Thymus (tissue), 11 donors: ENCODE measurements at regions not wholly inside any gene's neighbourhood (a gene's known extent, or its start where the extent isn't known, plus 50 kb on each side); places are given as distances from the start of the nearest gene placed in this dataset.
"Not testable (repeated sequence)": the region's sequence is repeated elsewhere in the genome, so short reads cannot be mapped to it uniquely, and the experiment has no call there.

ENCODE experiments used
- DNase-seq, 9 donors: peaks; one replicate each; pipeline ENCODE4 v3.0.0-alpha.2; 2013; ENCODE audit warnings: low spot score in 9 of 9, low read depth in 6 of 9, missing footprints in 1 of 9
- H3K27ac ChIP-seq, 2 donors: one replicate each; pipeline ENCODE4 v1.5.1; 2013; ENCODE audit warnings: control low read depth in 1 of 2, low read depth in 1 of 2, low read length in 1 of 2, mild to moderate bottlenecking in 1 of 2, moderate library complexity in 1 of 2
- H3K27me3 ChIP-seq, 2 donors: one replicate each; pipeline ENCODE4 v1.5.1; 2013; ENCODE audit warnings: low read length in 1 of 2; ENCODE audit not compliant: control insufficient read depth in 2 of 2, insufficient read depth in 1 of 2
- H3K36me3 ChIP-seq, 2 donors: one replicate each; pipeline ENCODE4 v1.5.1; 2013; ENCODE audit warnings: low read length in 1 of 2, mild to moderate bottlenecking in 1 of 2, moderate library complexity in 1 of 2; ENCODE audit not compliant: control insufficient read depth in 2 of 2, insufficient read depth in 2 of 2
- H3K4me1 ChIP-seq, 2 donors: one replicate each; pipeline ENCODE4 v1.5.1; 2013; ENCODE audit warnings: low read length in 2 of 2; ENCODE audit not compliant: control insufficient read depth in 2 of 2, insufficient read depth in 2 of 2
- H3K4me3 ChIP-seq, 2 donors: one replicate each; pipeline ENCODE4 v1.5.1; 2013; ENCODE audit warnings: low read length in 2 of 2, control low read depth in 1 of 2, mild to moderate bottlenecking in 1 of 2
- H3K9me3 ChIP-seq, 2 donors: one replicate each; pipeline ENCODE4 v1.5.1; 2013; ENCODE audit warnings: low read length in 1 of 2, mild to moderate bottlenecking in 1 of 2; ENCODE audit not compliant: control insufficient read depth in 2 of 2, insufficient read depth in 1 of 2
- WGBS: extraction: QIAGEN DNeasy Blood & Tissue Kit; methylation state at CpG from one replicate; pipeline ENCODE4 v1.1.7; 2013; 5-methylcytosine and 5-hydroxymethylcytosine counted together
- donor health status: healthy.

- H3K36me3 ChIP-seq = no peaks in the 10 kb centered on the region
- DNase-seq = no peak
- H3K4me3 ChIP-seq = no peak overlapping the region
- 79% methylated on average over 7 of the region's 7 CpGs for WGBS
- no peaks in the 10 kb centered on the region for H3K4me1 ChIP-seq
- peaks cover 19 to 29% of the 10 kb centered on the region in 2 donors for H3K27me3 ChIP-seq
- H3K9me3 ChIP-seq = no peaks in the 10 kb centered on the region
- no peak overlapping the region for H3K27ac ChIP-seq
Measured at GRCh38 chr15:98294126-98294525, 333.6 kb downstream of the ARRDC4 start.

GRCh38 chr15:98295101-98295759, 334.7 kb downstream of the ARRDC4 start:
- WGBS = 40% methylated on average over 8 of the region's 10 CpGs
- H3K27ac ChIP-seq, H3K4me1 ChIP-seq, H3K9me3 ChIP-seq, H3K36me3 ChIP-seq, H3K4me3 ChIP-seq: not testable (repeated sequence)
- peak in 1 of 9 donors; percentile 5 for DNase-seq
- H3K27me3 ChIP-seq = peaks cover 19 to 28% of the 10 kb centered on the region in 2 donors

- no peak for DNase-seq
- H3K4me1 ChIP-seq = no peaks in the 10 kb centered on the region
- no peaks in the 10 kb centered on the region for H3K9me3 ChIP-seq
- 85% methylated on average over 4 of the region's 4 CpGs for WGBS
- no peak overlapping the region for H3K4me3 ChIP-seq
- H3K27me3 ChIP-seq = peaks cover 19 to 24% of the 10 kb centered on the region in 2 donors
- H3K27ac ChIP-seq = no peak overlapping the region
- H3K36me3 ChIP-seq = no peaks in the 10 kb centered on the region
Measured at GRCh38 chr15:98296653-98297052, 336.1 kb downstream of the ARRDC4 start.

- WGBS = 81% methylated on average over 8 of the region's 8 CpGs
- DNase-seq = no peak
- no peaks in the 10 kb centered on the region for H3K27me3 ChIP-seq
- H3K27ac ChIP-seq = no peak overlapping the region
- no peaks in the 10 kb centered on the region for H3K9me3 ChIP-seq
- no peaks in the 10 kb centered on the region for H3K36me3 ChIP-seq
- no peak overlapping the region for H3K4me3 ChIP-seq
- no peaks in the 10 kb centered on the region for H3K4me1 ChIP-seq
Measured at GRCh38 chr15:98304371-98304770, 343.9 kb downstream of the ARRDC4 start.

- Histone ChIP-seq H3K4me1 (no peaks in the 10 kb centered on the region), H3K27me3 (no peaks in the 10 kb centered on the region), H3K27ac (no peak overlapping the region), H3K36me3 (no peaks in the 10 kb centered on the region), H3K9me3 (no peaks in the 10 kb centered on the region), H3K4me3 (no peak overlapping the region)
- DNase-seq = no peak
- 91% methylated on average over 4 of the region's 4 CpGs for WGBS
Measured at GRCh38 chr15:98308117-98308516, 340.2 kb upstream of the IGF1R start.

GRCh38 chr15:98311566-98312188, 336.7 kb upstream of the IGF1R start:
- Histone ChIP-seq H3K36me3 (no peaks in the 10 kb centered on the region), H3K4me1 (no peaks in the 10 kb centered on the region), H3K27me3 (no peaks in the 10 kb centered on the region), H3K27ac (no peak overlapping the region), H3K9me3 (no peaks in the 10 kb centered on the region), H3K4me3 (no peak overlapping the region)
- 16% methylated on average over 8 of the region's 8 CpGs for WGBS
- DNase-seq = peak; percentile 27 to 80 (median 60)

GRCh38 chr15:98312913-98313312, 335.4 kb upstream of the IGF1R start:
- DNase-seq = no peak
- WGBS = 94% methylated on average over 4 of the region's 4 CpGs
- H3K27ac ChIP-seq = no peak overlapping the region

GRCh38 chr15:98315971-98316370, 332.4 kb upstream of the IGF1R start:
- H3K9me3 ChIP-seq = no peaks in the 10 kb centered on the region
- no peaks in the 10 kb centered on the region for H3K36me3 ChIP-seq
- no peak overlapping the region for H3K4me3 ChIP-seq
- DNase-seq = no peak
- no peak overlapping the region for H3K27ac ChIP-seq
- H3K4me1 ChIP-seq = peaks cover 0 to 3% of the 10 kb centered on the region in 2 donors
- H3K27me3 ChIP-seq = no peaks in the 10 kb centered on the region
- 75% methylated on average over 3 of the region's 3 CpGs for WGBS

More at GRCh38 chr15:98312913-98313312, 335.4 kb upstream of the IGF1R start:
- Histone ChIP-seq H3K4me1 (no peaks in the 10 kb centered on the region), H3K27me3 (no peaks in the 10 kb centered on the region), H3K36me3 (no peaks in the 10 kb centered on the region), H3K4me3 (no peak overlapping the region), H3K9me3 (no peaks in the 10 kb centered on the region)

GRCh38 chr15:98321896-98322295, 326.4 kb upstream of the IGF1R start:
- peak in 1 of 9 donors; percentile 19 for DNase-seq
- no peak overlapping the region for H3K27ac ChIP-seq
- no peaks in the 10 kb centered on the region for H3K36me3 ChIP-seq
- 70% methylated on average over 5 of the region's 5 CpGs for WGBS
- no peaks in the 10 kb centered on the region for H3K9me3 ChIP-seq
- H3K4me1 ChIP-seq = peaks cover 0 to 5% of the 10 kb centered on the region in 2 donors
- no peaks in the 10 kb centered on the region for H3K27me3 ChIP-seq
- H3K4me3 ChIP-seq = no peak overlapping the region
